Ascending aorta (tissue), 2 donors: ENCODE measurements at regions not wholly inside any gene's neighbourhood (a gene's known extent, or its start where the extent isn't known, plus 50 kb on each side); places are given as distances from the start of the nearest gene placed in this dataset.

Source experiments
- DNase-seq, 2 donors: peaks; one replicate each; pipeline ENCODE4 v3.0.0-alpha.2; 2019; ENCODE audit warnings: low spot score in 2 of 2
- H3K27ac ChIP-seq, 2 donors: fragments of 200-600 bp; sonication (generic); one replicate each; pipeline ENCODE4 v1.5.1; 2016 to 2017; ENCODE audit warnings: mild to moderate bottlenecking in 1 of 2
- H3K27me3 ChIP-seq: fragments of 200-600 bp; sonication (generic); one replicate; pipeline ENCODE4 v1.5.1; 2017
- H3K36me3 ChIP-seq, 2 donors: fragments of 200-600 bp; sonication (generic); one replicate each; pipeline ENCODE4 v1.5.1; 2016
- H3K4me1 ChIP-seq, 2 donors: fragments of 200-600 bp; sonication (generic); one replicate each; pipeline ENCODE4 v1.5.1; 2016 to 2017; ENCODE audit warnings: mild to moderate bottlenecking in 1 of 2
- H3K4me3 ChIP-seq, 2 donors: fragments of 200-600 bp; sonication (generic); one replicate each; pipeline ENCODE4 v1.5.1; 2016 to 2017; ENCODE audit warnings: mild to moderate bottlenecking in 1 of 2
- H3K9me3 ChIP-seq, 2 donors: fragments of 200-600 bp; sonication (generic); one replicate each; pipeline ENCODE4 v1.5.1; 2016
- CTCF ChIP-seq, 3 experiments: fragments of 200-600 bp in 2 of 3; fragments of 450-650 bp in 1 of 3; sonication (generic) in 2 of 3; IDR thresholded peaks; one replicate each; pipeline ENCODE4 v1.5.1; 2016 to 2019; ENCODE audit warnings: antibody characterized with exemption in 3 of 3, mild to moderate bottlenecking in 1 of 3, moderate library complexity in 1 of 3
- intact Hi-C: fragments of 100-400 bp; cut with DNase I; formaldehyde crosslinking; loops from one replicate; pipeline ENCODE4 v1.15.1; 2023

- no peaks in the 10 kb centered on the region for H3K27me3 ChIP-seq
- no peaks in the 10 kb centered on the region for H3K36me3 ChIP-seq
- H3K9me3 ChIP-seq: no peaks in the 10 kb centered on the region
- DNase-seq: no peak
- no peaks in the 10 kb centered on the region for H3K4me1 ChIP-seq
- H3K4me3 ChIP-seq: no peak overlapping the region
- H3K27ac ChIP-seq: no peak overlapping the region
- TF ChIP-seq CTCF (IDR thresholded peaks at IDR 0.05): no peak
- intact Hi-C loops: no loop called here
Observed at GRCh38 chr1:213678753-213679152, 309.0 kb upstream of the PROX1 start.

GRCh38 chr1:213679153-213679552 lies 308.6 kb upstream of the PROX1 start:
- TF ChIP-seq CTCF (IDR thresholded peaks at IDR 0.05): no peak
- Histone ChIP-seq H3K4me3 (no peak overlapping the region), H3K27me3 (no peaks in the 10 kb centered on the region), H3K36me3 (no peaks in the 10 kb centered on the region), H3K4me1 (no peaks in the 10 kb centered on the region), H3K9me3 (no peaks in the 10 kb centered on the region), H3K27ac (no peak overlapping the region)
- intact Hi-C loops: no loop called here
- DNase-seq: no peak

DNA sequence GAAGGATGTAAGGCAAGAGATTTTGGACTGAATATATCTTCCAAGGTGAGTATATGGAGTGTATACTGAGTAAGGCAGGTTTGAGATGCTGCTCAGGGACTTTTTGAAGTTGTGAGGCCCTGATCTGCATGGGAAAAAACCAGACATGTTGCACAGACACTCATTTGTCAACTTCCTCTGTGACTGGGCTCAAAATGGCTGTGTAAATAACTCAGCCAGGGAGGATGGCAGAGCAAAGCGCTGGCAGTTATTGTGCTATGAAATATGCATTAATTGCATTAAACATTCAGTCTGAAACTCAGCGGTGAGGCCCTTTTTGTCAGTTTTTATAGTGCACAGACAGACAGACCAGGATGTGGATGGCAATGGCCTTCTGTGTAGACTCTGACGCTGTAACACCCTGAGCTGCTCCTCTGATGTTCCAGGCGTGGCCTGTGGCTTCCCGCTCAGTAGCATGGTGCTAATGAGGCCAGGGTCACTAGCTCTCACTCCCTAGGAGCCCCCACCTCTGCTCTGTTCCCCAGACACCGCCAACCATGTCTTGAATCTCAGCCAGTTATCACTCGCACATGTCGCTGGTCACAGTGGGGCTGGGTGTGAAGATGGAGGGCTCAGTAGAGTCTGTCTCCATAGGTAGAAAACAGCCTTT lies 307.0 kb upstream of the PROX1 start:
- Histone ChIP-seq H3K4me1 (no peaks in the 10 kb centered on the region), H3K27ac (no peak overlapping the region), H3K27me3 (no peaks in the 10 kb centered on the region), H3K4me3 (no peak overlapping the region), H3K36me3 (no peaks in the 10 kb centered on the region), H3K9me3 (no peaks in the 10 kb centered on the region)
- DNase-seq: no peak
- TF ChIP-seq CTCF (IDR thresholded peaks at IDR 0.05): no peak
- intact Hi-C loops: no loop called here

GRCh38 chr1:213681788-213682340 lies 305.9 kb upstream of the PROX1 start:
- DNase-seq: no peak
- Histone ChIP-seq H3K27ac (no peak overlapping the region), H3K4me1 (no peaks in the 10 kb centered on the region), H3K27me3 (no peaks in the 10 kb centered on the region), H3K9me3 (no peaks in the 10 kb centered on the region), H3K36me3 (no peaks in the 10 kb centered on the region), H3K4me3 (no peak overlapping the region)
- intact Hi-C loops: no loop called here
- TF ChIP-seq CTCF (IDR thresholded peaks at IDR 0.05): no peak

DNA sequence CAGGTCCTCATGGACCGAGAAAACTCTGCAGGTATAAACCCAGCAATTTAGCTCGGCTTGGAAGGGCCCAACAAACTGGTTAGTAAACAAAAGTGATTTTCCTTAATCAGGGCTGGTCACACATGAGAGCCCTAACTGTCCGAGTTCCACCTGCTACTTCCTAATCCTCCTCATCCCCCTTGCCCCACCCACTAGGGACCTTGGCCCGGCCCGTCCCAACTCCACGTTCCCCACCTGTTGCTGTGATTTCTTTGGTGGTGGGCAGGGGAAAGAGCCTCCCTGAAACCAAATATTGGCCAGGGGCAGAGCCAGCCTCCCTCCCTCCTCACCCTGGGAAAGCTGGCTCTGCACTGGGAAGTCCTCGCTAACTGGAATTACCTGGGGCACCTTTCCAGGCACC lies 304.2 kb upstream of the PROX1 start:
- no peak for TF ChIP-seq CTCF (IDR thresholded peaks at IDR 0.05)
- no peak overlapping the region for H3K27ac ChIP-seq
- no peaks in the 10 kb centered on the region for H3K27me3 ChIP-seq
- no peak for DNase-seq
- H3K4me3 ChIP-seq: no peak overlapping the region
- H3K9me3 ChIP-seq: no peaks in the 10 kb centered on the region
- intact Hi-C loops: no loop called here
- H3K4me1 ChIP-seq: no peaks in the 10 kb centered on the region
- no peaks in the 10 kb centered on the region for H3K36me3 ChIP-seq

DNA sequence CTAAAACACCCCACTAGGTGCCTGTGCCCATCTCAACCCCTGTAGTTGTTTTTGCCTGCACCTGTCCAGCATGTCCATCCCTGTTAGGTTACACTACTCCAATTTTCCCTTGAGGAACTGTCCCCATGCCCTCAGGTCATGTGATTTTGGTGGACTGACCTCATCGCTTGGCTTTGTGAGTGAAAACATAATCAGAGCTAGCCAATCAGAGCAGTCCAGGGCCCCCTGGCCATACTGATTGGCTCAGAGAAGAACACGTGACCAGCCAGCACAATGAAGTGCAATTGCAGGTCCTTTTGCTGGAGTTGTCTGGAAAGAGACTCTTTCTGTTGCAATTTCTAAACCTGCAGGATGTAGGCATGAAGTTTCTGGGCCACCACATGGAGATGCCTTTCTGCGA lies 303.3 kb upstream of the PROX1 start:
- TF ChIP-seq CTCF (IDR thresholded peaks at IDR 0.05): no peak

More for the DNA sequence above, 303.3 kb upstream of the PROX1 start:
- no peak overlapping the region for H3K4me3 ChIP-seq
- no peaks in the 10 kb centered on the region for H3K9me3 ChIP-seq
- intact Hi-C loops: no loop called here
- no peak for DNase-seq
- no peaks in the 10 kb centered on the region for H3K36me3 ChIP-seq
- H3K27me3 ChIP-seq: no peaks in the 10 kb centered on the region
- no peaks in the 10 kb centered on the region for H3K4me1 ChIP-seq
- no peak overlapping the region for H3K27ac ChIP-seq
